Sigmoid colon (tissue), 6 donors: ENCODE measurements at regions not wholly inside any gene's neighbourhood (a gene's known extent, or its start where the extent isn't known, plus 50 kb on each side); places are given as distances from the start of the nearest gene placed in this dataset.

ENCODE experiments used
- DNase-seq: peaks from one replicate; pipeline ENCODE4 v3.0.0-alpha.2; 2019
- H3K27ac ChIP-seq, 4 donors: fragments of 200-600 bp; sonication (generic); one replicate each; pipeline ENCODE4 v1.5.1; 2016 to 2019; ENCODE audit warnings: mild to moderate bottlenecking in 1 of 4
- H3K27me3 ChIP-seq, 3 donors: fragments of 200-600 bp; sonication (generic); one replicate each; pipeline ENCODE4 v1.5.1; 2019; ENCODE audit warnings: mild to moderate bottlenecking in 1 of 3
- H3K36me3 ChIP-seq, 4 donors: fragments of 200-600 bp; sonication (generic); one replicate each; pipeline ENCODE4 v1.5.1; 2016 to 2019
- H3K4me1 ChIP-seq, 4 donors: fragments of 200-600 bp; sonication (generic); one replicate each; pipeline ENCODE4 v1.5.1; 2017 to 2019
- H3K4me3 ChIP-seq, 4 donors: fragments of 200-600 bp; sonication (generic); one replicate each; pipeline ENCODE4 v1.5.1; 2017 to 2019; ENCODE audit warnings: mild to moderate bottlenecking in 2 of 4, moderate library complexity in 1 of 4
- H3K9me3 ChIP-seq, 4 donors: fragments of 200-600 bp in 3 of 4; sonication (generic) in 3 of 4; one replicate each; pipeline versions ENCODE4 v1.5.1 to v1.6.1; 2013 to 2019
- EP300 ChIP-seq, 4 donors: sonication (generic); formaldehyde crosslinking; IDR thresholded peaks; one replicate each; pipeline ENCODE4 v1.6.1; 2017; ENCODE audit warnings: antibody characterized with exemption in 4 of 4
- POLR2A ChIP-seq, 2 donors: fragments of 450-650 bp; IDR thresholded peaks; one replicate each; pipeline ENCODE4 v1.6.1; 2016; ENCODE audit warnings: antibody characterized with exemption in 2 of 2, mild to moderate bottlenecking in 2 of 2, moderate library complexity in 2 of 2
- POLR2AphosphoS5 ChIP-seq, 4 donors: sonication (generic); formaldehyde crosslinking; IDR thresholded peaks; one replicate each; pipeline ENCODE4 v1.6.1; 2017; ENCODE audit warnings: antibody characterized with exemption in 4 of 4
- WGBS, 2 donors: extraction: QIAGEN DNeasy Blood & Tissue Kit; methylation state at CpG; one replicate each; pipeline ENCODE4 v1.1.7; 2013; 5-methylcytosine and 5-hydroxymethylcytosine counted together
- intact Hi-C: fragments of 100-400 bp; cut with DNase I; formaldehyde crosslinking; loops from one replicate; pipeline ENCODE4 v1.15.1; 2023
- TF ChIP-seq, protein P1 (sequence below), 4 experiments: fragments of 450-650 bp in 3 of 4; fragments of 200-600 bp in 1 of 4; IDR thresholded peaks; one replicate each; pipeline ENCODE4 v1.5.1; 2016 to 2019; ENCODE audit warnings: antibody characterized with exemption in 4 of 4, mild to moderate bottlenecking in 3 of 4, moderate library complexity in 2 of 4
- donor health status: healthy with polysubstance abuse.
- donor health status: healthy.

DNA sequence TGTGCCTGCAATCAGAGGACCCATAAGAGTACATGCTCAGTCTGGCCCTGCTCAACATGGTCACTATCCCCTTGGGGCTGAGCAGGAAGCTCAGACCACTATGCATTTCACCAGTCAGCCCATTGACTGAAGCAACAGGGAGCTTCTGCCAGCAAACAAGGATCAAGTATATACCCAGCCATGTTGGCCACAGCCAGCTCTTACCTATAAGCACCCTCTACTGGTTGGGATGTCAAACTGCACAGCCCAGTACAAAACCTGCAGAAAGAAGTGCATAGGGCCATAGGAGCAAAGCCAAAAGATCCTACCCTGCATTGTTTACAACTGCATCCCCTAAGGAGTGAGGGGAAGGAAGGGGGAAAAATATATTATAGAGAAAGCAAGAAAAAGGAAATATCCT, 214.4 kb upstream of the CPEB2 start:
- intact Hi-C loops = no loop called here
- no peak overlapping the region for H3K4me3 ChIP-seq
- no peaks in the 10 kb centered on the region for H3K9me3 ChIP-seq
- no peaks in the 10 kb centered on the region for H3K36me3 ChIP-seq
- DNase-seq = no peak
- TF ChIP-seq, protein P1, sequence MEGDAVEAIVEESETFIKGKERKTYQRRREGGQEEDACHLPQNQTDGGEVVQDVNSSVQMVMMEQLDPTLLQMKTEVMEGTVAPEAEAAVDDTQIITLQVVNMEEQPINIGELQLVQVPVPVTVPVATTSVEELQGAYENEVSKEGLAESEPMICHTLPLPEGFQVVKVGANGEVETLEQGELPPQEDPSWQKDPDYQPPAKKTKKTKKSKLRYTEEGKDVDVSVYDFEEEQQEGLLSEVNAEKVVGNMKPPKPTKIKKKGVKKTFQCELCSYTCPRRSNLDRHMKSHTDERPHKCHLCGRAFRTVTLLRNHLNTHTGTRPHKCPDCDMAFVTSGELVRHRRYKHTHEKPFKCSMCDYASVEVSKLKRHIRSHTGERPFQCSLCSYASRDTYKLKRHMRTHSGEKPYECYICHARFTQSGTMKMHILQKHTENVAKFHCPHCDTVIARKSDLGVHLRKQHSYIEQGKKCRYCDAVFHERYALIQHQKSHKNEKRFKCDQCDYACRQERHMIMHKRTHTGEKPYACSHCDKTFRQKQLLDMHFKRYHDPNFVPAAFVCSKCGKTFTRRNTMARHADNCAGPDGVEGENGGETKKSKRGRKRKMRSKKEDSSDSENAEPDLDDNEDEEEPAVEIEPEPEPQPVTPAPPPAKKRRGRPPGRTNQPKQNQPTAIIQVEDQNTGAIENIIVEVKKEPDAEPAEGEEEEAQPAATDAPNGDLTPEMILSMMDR (IDR thresholded peaks at IDR 0.05) = peak in 1 of 4 experiments; percentile 21
- no peak for TF ChIP-seq POLR2A (IDR thresholded peaks at IDR 0.05)
- TF ChIP-seq EP300 (IDR thresholded peaks at IDR 0.05) = no peak
- no peak for TF ChIP-seq POLR2AphosphoS5 (IDR thresholded peaks at IDR 0.05)
- H3K4me1 ChIP-seq = no peaks in the 10 kb centered on the region
- no peak overlapping the region for H3K27ac ChIP-seq
- no peaks in the 10 kb centered on the region for H3K27me3 ChIP-seq

DNA sequence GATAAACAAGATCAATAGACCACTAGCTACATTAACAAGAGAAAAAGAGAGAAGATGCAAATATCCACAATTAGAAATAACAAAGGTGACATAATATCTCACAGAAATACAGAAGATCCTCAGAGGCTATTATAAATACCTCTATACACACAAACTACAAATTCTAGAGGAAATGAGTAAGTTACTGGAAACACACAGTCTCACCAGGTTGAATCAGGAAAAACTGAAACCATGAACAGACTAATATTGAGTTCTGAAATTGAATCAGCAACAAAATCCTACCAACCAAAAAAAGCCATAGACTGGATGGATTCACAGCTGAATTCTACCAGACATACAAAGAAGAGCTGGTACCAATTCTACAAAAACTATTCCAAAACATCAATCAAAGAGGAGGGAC, 211.8 kb upstream of the CPEB2 start:
- H3K4me1 ChIP-seq = no peaks in the 10 kb centered on the region
- no peaks in the 10 kb centered on the region for H3K9me3 ChIP-seq
- no peak for DNase-seq
- H3K27ac ChIP-seq = no peak overlapping the region
- no peaks in the 10 kb centered on the region for H3K27me3 ChIP-seq
- intact Hi-C loops = no loop called here
- H3K4me3 ChIP-seq = no peak overlapping the region
- H3K36me3 ChIP-seq = no peaks in the 10 kb centered on the region
- TF ChIP-seq POLR2A (IDR thresholded peaks at IDR 0.05) = no peak
- TF ChIP-seq EP300 (IDR thresholded peaks at IDR 0.05) = no peak
- TF ChIP-seq POLR2AphosphoS5 (IDR thresholded peaks at IDR 0.05) = no peak
- TF ChIP-seq, protein P1 (IDR thresholded peaks at IDR 0.05) = no peak

DNA sequence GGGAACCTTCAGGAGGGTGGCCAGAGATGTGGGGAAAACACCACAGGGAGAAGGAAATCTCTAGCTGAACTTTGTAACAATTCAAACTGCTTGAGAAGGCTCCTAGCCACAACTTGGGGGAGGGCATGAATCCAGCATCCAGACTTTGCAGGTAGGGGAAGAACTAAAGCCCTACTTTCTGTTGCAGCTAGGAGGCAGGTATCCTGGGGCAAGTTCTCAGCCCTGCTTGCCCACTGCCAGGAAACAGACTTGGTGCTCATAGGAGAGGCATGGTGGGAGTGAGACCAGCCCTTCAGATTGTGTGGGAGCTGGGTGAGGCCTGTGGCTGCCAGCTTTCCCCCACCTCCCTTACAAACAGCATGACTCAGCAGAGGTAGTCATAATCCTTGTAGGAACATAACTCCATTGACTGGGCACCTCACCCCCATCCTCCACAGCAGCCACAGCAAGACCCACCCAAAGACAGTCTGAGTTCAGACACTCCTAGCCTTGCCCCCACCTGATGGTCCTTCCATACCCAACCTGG, 209.5 kb upstream of the CPEB2 start:
- Histone ChIP-seq H3K27me3 (no peaks in the 10 kb centered on the region), H3K27ac (no peak overlapping the region), H3K36me3 (no peaks in the 10 kb centered on the region), H3K4me3 (no peak overlapping the region), H3K4me1 (no peaks in the 10 kb centered on the region), H3K9me3 (no peaks in the 10 kb centered on the region)
- TF ChIP-seq POLR2AphosphoS5 (IDR thresholded peaks at IDR 0.05) = no peak
- no peak for TF ChIP-seq EP300 (IDR thresholded peaks at IDR 0.05)
- TF ChIP-seq, protein P1 (IDR thresholded peaks at IDR 0.05) = no peak
- no peak for TF ChIP-seq POLR2A (IDR thresholded peaks at IDR 0.05)
- no peak for DNase-seq
- intact Hi-C loops = no loop called here

DNA sequence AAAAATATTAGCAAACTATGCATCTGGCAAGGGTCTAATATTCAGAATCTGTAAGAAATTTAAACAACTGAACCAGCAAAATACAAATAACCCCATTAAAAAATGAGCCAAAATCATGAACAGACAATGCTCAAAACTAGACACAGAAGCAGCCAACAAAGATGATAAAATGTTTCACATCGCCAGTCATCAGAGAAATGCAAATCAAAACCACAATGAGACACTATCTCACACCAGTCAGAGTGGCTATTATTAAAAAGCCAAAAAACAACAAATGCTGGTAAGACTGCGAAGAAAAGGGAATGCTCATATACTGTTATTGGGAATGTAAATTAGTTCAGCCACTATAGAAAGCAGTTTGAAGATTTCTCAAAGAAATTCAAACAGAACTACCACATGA, 201.3 kb upstream of the CPEB2 start:
- H3K4me1 ChIP-seq = no peaks in the 10 kb centered on the region
- WGBS, 2 donors = 82 to 87% methylated on average over 2 of the region's 2 CpGs
- no peaks in the 10 kb centered on the region for H3K36me3 ChIP-seq
- no peak overlapping the region for H3K4me3 ChIP-seq
- no peaks in the 10 kb centered on the region for H3K9me3 ChIP-seq
- TF ChIP-seq, protein P1 (IDR thresholded peaks at IDR 0.05) = no peak
- TF ChIP-seq EP300 (IDR thresholded peaks at IDR 0.05) = no peak
- no peak for TF ChIP-seq POLR2A (IDR thresholded peaks at IDR 0.05)
- TF ChIP-seq POLR2AphosphoS5 (IDR thresholded peaks at IDR 0.05) = no peak
- H3K27ac ChIP-seq = no peak overlapping the region
- intact Hi-C loops = no loop called here
- DNase-seq = no peak
- H3K27me3 ChIP-seq = no peaks in the 10 kb centered on the region

DNA sequence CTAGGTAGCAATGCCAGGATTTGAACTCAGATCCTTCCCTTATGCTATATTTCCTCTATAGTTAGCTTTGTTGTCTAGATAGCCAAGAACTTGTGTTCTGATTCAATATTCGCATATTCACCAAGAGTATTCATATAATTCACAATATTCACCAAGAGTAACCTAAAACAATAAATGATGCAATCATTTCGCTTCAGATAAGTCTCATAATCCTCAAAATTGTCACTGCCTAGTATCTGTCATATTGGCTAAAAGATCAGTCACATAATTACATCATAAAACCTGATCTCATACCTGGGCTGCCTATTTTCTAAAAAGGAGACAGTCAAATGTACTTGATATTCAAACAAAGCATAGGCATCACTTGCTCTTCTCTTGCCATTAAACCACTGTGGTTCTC, 199.7 kb upstream of the CPEB2 start:
- no peak overlapping the region for H3K27ac ChIP-seq
- DNase-seq = no peak
- TF ChIP-seq POLR2AphosphoS5 (IDR thresholded peaks at IDR 0.05) (no peak), EP300 (IDR thresholded peaks at IDR 0.05) (no peak), POLR2A (IDR thresholded peaks at IDR 0.05) (no peak)
- TF ChIP-seq, protein P1 (IDR thresholded peaks at IDR 0.05) = no peak
- no peak overlapping the region for H3K4me3 ChIP-seq
- H3K9me3 ChIP-seq = no peaks in the 10 kb centered on the region
- H3K36me3 ChIP-seq = no peaks in the 10 kb centered on the region
- 78 to 85% methylated on average over 2 of the region's 2 CpGs for WGBS, 2 donors
- no peaks in the 10 kb centered on the region for H3K27me3 ChIP-seq
- intact Hi-C loops = no loop called here
- no peaks in the 10 kb centered on the region for H3K4me1 ChIP-seq
